ELF-1 (cell line): ENCODE measurements at regions not wholly inside any gene's neighbourhood (a gene's known extent, or its start where the extent isn't known, plus 50 kb on each side); places are given as distances from the start of the nearest gene placed in this dataset.
"Not testable (repeated sequence)": the region's sequence is repeated elsewhere in the genome, so short reads cannot be mapped to it uniquely, and the experiment has no call there.

Experiments
- DNase-seq: peaks from one replicate; pipeline ENCODE4 v3.0.0-alpha.2; 2016; ENCODE audit warnings: low read depth, low spot score

GRCh38 chr19:30943101-30943843 lies 406.0 kb downstream of the TSHZ3 start:
- no peak for DNase-seq

GRCh38 chr19:30942636-30943035 lies 406.6 kb downstream of the TSHZ3 start:
- no peak for DNase-seq

GRCh38 chr19:30941591-30941990 lies 407.6 kb downstream of the TSHZ3 start:
- DNase-seq: no peak

GRCh38 chr19:30936276-30936675 lies 413.0 kb downstream of the TSHZ3 start:
- DNase-seq: no peak

- no peak for DNase-seq
Measured at GRCh38 chr19:30935146-30935545, 414.1 kb downstream of the TSHZ3 start.

GRCh38 chr19:30933454-30933853 lies 415.8 kb downstream of the TSHZ3 start:
- DNase-seq: not testable (repeated sequence)

GRCh38 chr19:30932854-30933253 lies 416.4 kb downstream of the TSHZ3 start:
- no peak for DNase-seq

- no peak for DNase-seq
Measured at GRCh38 chr19:30930941-30931706, 418.1 kb downstream of the TSHZ3 start.

GRCh38 chr19:30927705-30928104 lies 421.5 kb downstream of the TSHZ3 start:
- no peak for DNase-seq

GRCh38 chr19:30924670-30925069 lies 424.6 kb downstream of the TSHZ3 start:
- DNase-seq: no peak

- DNase-seq: no peak
Measured at GRCh38 chr19:30924069-30924636, 425.1 kb downstream of the TSHZ3 start.

GRCh38 chr19:30923621-30924020 lies 425.6 kb downstream of the TSHZ3 start:
- no peak for DNase-seq

- no peak for DNase-seq
Measured at GRCh38 chr19:30923096-30923495, 426.1 kb downstream of the TSHZ3 start.

GRCh38 chr19:30920222-30920621 lies 429.0 kb downstream of the TSHZ3 start:
- no peak for DNase-seq

- no peak for DNase-seq
Measured at GRCh38 chr19:30919737-30920136, 429.5 kb downstream of the TSHZ3 start.

GRCh38 chr19:30916238-30916637 lies 433.0 kb downstream of the TSHZ3 start:
- no peak for DNase-seq

GRCh38 chr19:30911491-30911890 lies 437.7 kb downstream of the TSHZ3 start:
- DNase-seq: no peak

- no peak for DNase-seq
Measured at GRCh38 chr19:30910485-30911240, 438.6 kb downstream of the TSHZ3 start.

- DNase-seq: no peak
Measured at GRCh38 chr19:30909216-30909615, 440.0 kb downstream of the TSHZ3 start.

- no peak for DNase-seq
Measured at GRCh38 chr19:30908262-30908771, 440.9 kb downstream of the TSHZ3 start.

- no peak for DNase-seq
Measured at GRCh38 chr19:30906871-30907270, 442.4 kb downstream of the TSHZ3 start.

- DNase-seq: no peak
Measured at GRCh38 chr19:30900051-30900450, 449.2 kb downstream of the TSHZ3 start.
